Colonic mucosa (tissue), 4 donors: ENCODE measurements at regions not wholly inside any gene's neighbourhood (a gene's known extent, or its start where the extent isn't known, plus 50 kb on each side); places are given as distances from the start of the nearest gene placed in this dataset.
A peak's percentile ranks its signal among the peaks of the same experiment; 100 is the strongest.

Experiments used
- DNase-seq: peaks from one replicate; pipeline ENCODE4 v3.0.0-alpha.2; 2020
- H3K27ac ChIP-seq: fragments of 200-600 bp; one replicate; pipeline ENCODE4 v1.8.0; 2021
- H3K27me3 ChIP-seq: fragments of 200-600 bp; one replicate; pipeline ENCODE4 v1.8.0; 2021
- H3K36me3 ChIP-seq: fragments of 200-600 bp; one replicate; pipeline ENCODE4 v1.8.0; 2021
- H3K4me1 ChIP-seq: fragments of 200-600 bp; one replicate; pipeline ENCODE4 v1.8.0; 2021; ENCODE audit warnings: mild to moderate bottlenecking
- H3K4me3 ChIP-seq: fragments of 200-600 bp; one replicate; pipeline ENCODE4 v1.8.0; 2021
- H3K9ac ChIP-seq, 2 donors: one replicate each; pipeline ENCODE4 v1.7.0; 2013; ENCODE audit warnings: control low read depth in 2 of 2, low read depth in 2 of 2, low read length in 2 of 2
- H3K9me3 ChIP-seq: fragments of 200-600 bp; one replicate; pipeline ENCODE4 v1.8.0; 2021
- CTCF ChIP-seq: fragments of 200-600 bp; IDR thresholded peaks from one replicate; pipeline ENCODE4 v1.8.0; 2022; ENCODE audit warnings: antibody characterized with exemption, mild to moderate bottlenecking
- intact Hi-C: fragments of 100-400 bp; cut with DNase I; formaldehyde crosslinking; loops from one replicate; pipeline ENCODE4 v1.14.1; 2022
- donor health status: healthy.
- donor health status: DM: no; HTN: no; CAD: no.
- donor health status: DM: no; HTN: no; CAD: no.

GRCh38 chr15:31497838-31498237 lies 171.2 kb downstream of the KLF13 start:
- no peak overlapping the region for H3K4me3 ChIP-seq
- no peak overlapping the region for H3K27ac ChIP-seq
- intact Hi-C loops = no loop called here
- no peak for TF ChIP-seq CTCF
- H3K4me1 ChIP-seq = no peaks in the 10 kb centered on the region
- no peak for DNase-seq
- no peaks in the 10 kb centered on the region for H3K9me3 ChIP-seq
- H3K36me3 ChIP-seq = no peaks in the 10 kb centered on the region
- no peaks in the 10 kb centered on the region for H3K27me3 ChIP-seq
- no peak overlapping the region for H3K9ac ChIP-seq

GRCh38 chr15:31498329-31498728 lies 171.7 kb downstream of the KLF13 start:
- Histone ChIP-seq H3K36me3 (no peaks in the 10 kb centered on the region), H3K27ac (no peak overlapping the region), H3K4me1 (no peaks in the 10 kb centered on the region), H3K9me3 (no peaks in the 10 kb centered on the region), H3K27me3 (no peaks in the 10 kb centered on the region), H3K9ac (no peak overlapping the region), H3K4me3 (no peak overlapping the region)
- intact Hi-C loops = no loop called here
- DNase-seq = no peak
- no peak for TF ChIP-seq CTCF

GRCh38 chr15:31498756-31499155 lies 172.1 kb downstream of the KLF13 start:
- intact Hi-C loops = no loop called here
- H3K4me3 ChIP-seq = no peak overlapping the region
- H3K4me1 ChIP-seq = no peaks in the 10 kb centered on the region
- no peaks in the 10 kb centered on the region for H3K9me3 ChIP-seq
- DNase-seq = no peak
- H3K27me3 ChIP-seq = no peaks in the 10 kb centered on the region
- H3K9ac ChIP-seq = peak overlapping the region in 1 of 2 donors; percentile 9
- H3K27ac ChIP-seq = no peak overlapping the region
- no peaks in the 10 kb centered on the region for H3K36me3 ChIP-seq
- no peak for TF ChIP-seq CTCF

GRCh38 chr15:31499236-31499952 lies 172.8 kb downstream of the KLF13 start:
- no peak overlapping the region for H3K4me3 ChIP-seq
- no peaks in the 10 kb centered on the region for H3K4me1 ChIP-seq
- no peaks in the 10 kb centered on the region for H3K9me3 ChIP-seq
- H3K9ac ChIP-seq = no peak overlapping the region
- no peak for DNase-seq
- no peaks in the 10 kb centered on the region for H3K27me3 ChIP-seq
- TF ChIP-seq CTCF = no peak
- no peaks in the 10 kb centered on the region for H3K36me3 ChIP-seq
- intact Hi-C loops = no loop called here
- H3K27ac ChIP-seq = no peak overlapping the region

GRCh38 chr15:31499953-31500765 lies 173.5 kb downstream of the KLF13 start:
- no peak for TF ChIP-seq CTCF
- no peaks in the 10 kb centered on the region for H3K27me3 ChIP-seq
- H3K4me1 ChIP-seq = no peaks in the 10 kb centered on the region
- no peaks in the 10 kb centered on the region for H3K36me3 ChIP-seq
- intact Hi-C loops = no loop called here
- DNase-seq = no peak
- H3K9ac ChIP-seq = no peak overlapping the region
- no peak overlapping the region for H3K4me3 ChIP-seq
- no peaks in the 10 kb centered on the region for H3K9me3 ChIP-seq
- H3K27ac ChIP-seq = no peak overlapping the region
